Keratinocyte (primary cell): ENCODE measurements at regions not wholly inside any gene's neighbourhood (a gene's known extent, or its start where the extent isn't known, plus 50 kb on each side); places are given as distances from the start of the nearest gene placed in this dataset.

Source experiments
- DNase-seq: peaks from one replicate; pipeline ENCODE4 v3.0.0-alpha.2; 2011; ENCODE audit warnings: low read depth, missing footprints, low spot score
- FAIRE-seq: peaks from 2 replicates; lab custom pipeline; 2011; peaks lifted over from hg19 to GRCh38; lab: Jason Lieb, UNC
- H2AFZ ChIP-seq: 2 replicates; pipeline ENCODE4 v1.6.0; 2012; ENCODE audit warnings: low read length, control low read depth, inconsistent platforms; ENCODE audit not compliant: control insufficient read depth
- H3K27ac ChIP-seq: 2 replicates; pipeline ENCODE4 v1.5.1; 2011; ENCODE audit warnings: low read length; ENCODE audit not compliant: control insufficient read depth, insufficient read depth
- H3K27me3 ChIP-seq: 3 replicates; pipeline ENCODE4 v1.6.0; 2011; ENCODE audit warnings: low read length; ENCODE audit not compliant: control insufficient read depth, insufficient read depth; ENCODE audit errors: extremely low read depth
- H3K36me3 ChIP-seq, 2 experiments: 2 replicates in 1 of 2; 3 replicates in 1 of 2; pipeline ENCODE4 v1.5.1; 2011; ENCODE audit warnings: low read length in 2 of 2, mild to moderate bottlenecking in 1 of 2; ENCODE audit not compliant: control insufficient read depth in 2 of 2, insufficient read depth in 2 of 2; ENCODE audit errors: extremely low read depth in 1 of 2
- H3K4me1 ChIP-seq: 3 replicates; pipeline ENCODE4 v1.5.1; 2011; ENCODE audit warnings: low read length; ENCODE audit not compliant: control insufficient read depth, insufficient read depth; ENCODE audit errors: extremely low read depth
- H3K4me2 ChIP-seq: 3 replicates; pipeline ENCODE4 v1.6.0; 2011; ENCODE audit warnings: low read depth, low read length; ENCODE audit not compliant: control insufficient read depth, insufficient read depth; ENCODE audit errors: extremely low read depth
- H3K4me3 ChIP-seq, 3 experiments: fragments of 200-600 bp in 1 of 3; sonication (generic) in 1 of 3; 2 replicates in 2 of 3; 3 replicates in 1 of 3; pipeline ENCODE4 v1.5.1; 2011 to 2016; ENCODE audit warnings: low read length in 3 of 3, mild to moderate bottlenecking in 3 of 3, control low read depth in 2 of 3, inconsistent platforms in 1 of 3, low read depth in 1 of 3, mixed read lengths in 1 of 3, mixed run types in 1 of 3, moderate library complexity in 1 of 3; ENCODE audit not compliant: control insufficient read depth in 2 of 3, insufficient read depth in 2 of 3; ENCODE audit errors: extremely low read depth in 1 of 3
- H3K79me2 ChIP-seq: 2 replicates; pipeline ENCODE4 v1.6.0; 2012; ENCODE audit warnings: low read length; ENCODE audit not compliant: control insufficient read depth, insufficient read depth
- H3K9ac ChIP-seq: 3 replicates; pipeline ENCODE4 v1.6.0; 2011; ENCODE audit warnings: low read length; ENCODE audit not compliant: control insufficient read depth, insufficient read depth; ENCODE audit errors: extremely low read depth
- H3K9me1 ChIP-seq: 3 replicates; pipeline ENCODE4 v1.6.0; 2011; ENCODE audit warnings: low read length; ENCODE audit not compliant: control insufficient read depth, insufficient read depth; ENCODE audit errors: extremely low read depth
- H3K9me3 ChIP-seq: 2 replicates; pipeline ENCODE4 v1.5.1; 2012; ENCODE audit warnings: low read depth, low read length; ENCODE audit not compliant: control insufficient read depth
- H4K20me1 ChIP-seq: 3 replicates; pipeline ENCODE4 v1.6.0; 2011; ENCODE audit warnings: low read length; ENCODE audit not compliant: control insufficient read depth, insufficient read depth; ENCODE audit errors: extremely low read depth
- EZH2 ChIP-seq: IDR thresholded peaks from one replicate; pipeline ENCODE4 v1.6.1; 2012; ENCODE audit warnings: inconsistent platforms, mild to moderate bottlenecking, low read length, moderate library complexity
- dilution Hi-C: fragments of 300-500 bp; cut with MboI; formaldehyde crosslinking; loops from one replicate; pipeline ENCODE4 v1.7.0; 2020; ENCODE audit warnings: low sequenced_read_pairs; ENCODE audit not compliant: extremely low pct_ligation_motif_present
- TF ChIP-seq, protein P1 (sequence below), 3 experiments: IDR thresholded peaks in 1 of 3; conservative IDR thresholded peaks in 1 of 3; optimal IDR thresholded peaks in 1 of 3; 2 replicates in 2 of 3; 3 replicates in 1 of 3; pipeline versions ENCODE3 to v1.5.1; 2011; ENCODE audit warnings: low read length in 3 of 3, mild to moderate bottlenecking in 3 of 3, moderate library complexity in 2 of 3, control low read depth in 1 of 3, inconsistent platforms in 1 of 3; ENCODE audit not compliant: insufficient read depth in 2 of 3; ENCODE audit errors: extremely low read depth in 1 of 3

DNA sequence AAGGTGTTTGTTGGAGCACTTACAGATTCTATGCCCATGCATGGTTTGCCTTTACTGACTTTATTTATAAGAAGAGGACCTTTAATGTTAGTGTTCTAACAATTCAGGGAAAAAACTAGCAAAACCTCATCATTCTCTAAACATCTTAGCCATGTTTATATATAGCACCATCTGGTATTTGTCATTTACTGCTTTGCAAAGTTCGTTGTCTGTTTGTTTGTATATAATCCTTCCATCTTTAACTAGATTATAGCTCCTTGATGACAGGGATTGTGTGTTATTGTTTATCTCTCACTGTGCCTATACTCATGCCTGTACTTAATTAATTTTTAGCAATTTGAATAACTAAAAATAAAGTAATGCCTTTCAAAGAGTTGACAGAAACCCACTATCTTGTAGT, 170.6 kb upstream of the PACRGL start:
- Histone ChIP-seq H2AFZ (no peak overlapping the region), H4K20me1 (no peaks in the 10 kb centered on the region), H3K27me3 (no peaks in the 10 kb centered on the region), H3K4me2 (no peak overlapping the region), H3K36me3 (peaks cover 0 to 5% of the 10 kb centered on the region in 2 experiments), H3K4me3 (no peak overlapping the region), H3K9ac (no peak overlapping the region), H3K79me2 (no peaks in the 10 kb centered on the region), H3K9me3 (no peaks in the 10 kb centered on the region), H3K27ac (no peak overlapping the region), H3K9me1 (no peaks in the 10 kb centered on the region), H3K4me1 (peaks cover 3% of the 10 kb centered on the region)
- TF ChIP-seq, protein P1, sequence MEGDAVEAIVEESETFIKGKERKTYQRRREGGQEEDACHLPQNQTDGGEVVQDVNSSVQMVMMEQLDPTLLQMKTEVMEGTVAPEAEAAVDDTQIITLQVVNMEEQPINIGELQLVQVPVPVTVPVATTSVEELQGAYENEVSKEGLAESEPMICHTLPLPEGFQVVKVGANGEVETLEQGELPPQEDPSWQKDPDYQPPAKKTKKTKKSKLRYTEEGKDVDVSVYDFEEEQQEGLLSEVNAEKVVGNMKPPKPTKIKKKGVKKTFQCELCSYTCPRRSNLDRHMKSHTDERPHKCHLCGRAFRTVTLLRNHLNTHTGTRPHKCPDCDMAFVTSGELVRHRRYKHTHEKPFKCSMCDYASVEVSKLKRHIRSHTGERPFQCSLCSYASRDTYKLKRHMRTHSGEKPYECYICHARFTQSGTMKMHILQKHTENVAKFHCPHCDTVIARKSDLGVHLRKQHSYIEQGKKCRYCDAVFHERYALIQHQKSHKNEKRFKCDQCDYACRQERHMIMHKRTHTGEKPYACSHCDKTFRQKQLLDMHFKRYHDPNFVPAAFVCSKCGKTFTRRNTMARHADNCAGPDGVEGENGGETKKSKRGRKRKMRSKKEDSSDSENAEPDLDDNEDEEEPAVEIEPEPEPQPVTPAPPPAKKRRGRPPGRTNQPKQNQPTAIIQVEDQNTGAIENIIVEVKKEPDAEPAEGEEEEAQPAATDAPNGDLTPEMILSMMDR (optimal IDR thresholded peaks at IDR 0.05 in 1 of 3, IDR thresholded peaks at IDR 0.05 in 1 of 3, conservative IDR thresholded peaks at IDR 0.05 in 1 of 3; ENCODE audit: extremely low read depth in 1 of 3, insufficient read depth in 2 of 3, low read length in 3 of 3) = no peak
- TF ChIP-seq EZH2 = no peak
- FAIRE-seq (no peak), DNase-seq (no peak)
- dilution Hi-C loops = no loop called here

DNA sequence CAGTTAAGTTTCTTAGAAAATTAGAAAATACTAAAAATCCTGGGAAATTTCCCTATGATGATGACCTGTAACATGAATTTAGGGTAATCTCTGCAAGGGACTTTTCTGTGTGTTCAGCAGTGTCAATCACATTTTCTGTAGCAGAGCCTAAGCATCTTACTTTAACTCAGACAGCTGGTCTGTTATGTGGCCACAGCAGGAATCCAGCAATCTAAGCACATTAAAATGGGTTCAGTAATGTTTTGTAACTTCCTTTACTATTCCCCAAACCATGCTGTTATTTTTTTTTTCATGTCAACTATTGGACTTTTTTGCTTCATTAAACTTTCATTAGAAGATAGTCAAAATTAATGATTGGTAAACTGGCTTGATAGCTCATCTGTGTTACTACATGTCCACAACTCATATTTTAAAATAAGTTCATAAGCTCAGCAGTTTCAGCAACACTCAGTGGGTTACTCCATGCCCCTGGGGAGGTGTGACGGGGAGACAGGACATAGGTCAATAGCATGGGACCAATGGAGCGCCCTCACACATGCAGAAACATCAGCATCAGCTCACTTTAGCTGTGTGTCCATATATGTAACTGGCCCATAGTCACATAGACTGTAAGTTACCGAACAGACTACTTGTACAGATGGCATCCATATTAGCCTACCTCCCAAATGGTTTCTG, 168.0 kb upstream of the PACRGL start:
- DNase-seq (no peak), FAIRE-seq (no peak)
- no peak overlapping the region for H2AFZ ChIP-seq
- no peaks in the 10 kb centered on the region for H3K9me1 ChIP-seq
- H3K27me3 ChIP-seq = no peaks in the 10 kb centered on the region
- no peak overlapping the region for H3K27ac ChIP-seq
- dilution Hi-C loops = no loop called here
- peaks cover 3% of the 10 kb centered on the region for H3K4me1 ChIP-seq
- H3K4me3 ChIP-seq = no peak overlapping the region
- H3K9ac ChIP-seq = no peak overlapping the region
- H4K20me1 ChIP-seq = no peaks in the 10 kb centered on the region
- no peaks in the 10 kb centered on the region for H3K79me2 ChIP-seq
- peaks cover 0 to 6% of the 10 kb centered on the region in 2 experiments for H3K36me3 ChIP-seq
- no peak for TF ChIP-seq EZH2
- TF ChIP-seq, protein P1 (optimal IDR thresholded peaks at IDR 0.05 in 1 of 3, IDR thresholded peaks at IDR 0.05 in 1 of 3, conservative IDR thresholded peaks at IDR 0.05 in 1 of 3; ENCODE audit: extremely low read depth in 1 of 3, insufficient read depth in 2 of 3, low read length in 3 of 3) = no peak
- H3K9me3 ChIP-seq = no peaks in the 10 kb centered on the region
- no peak overlapping the region for H3K4me2 ChIP-seq
